H9 (cell line): ENCODE measurements at regions not wholly inside any gene's neighbourhood (a gene's known extent, or its start where the extent isn't known, plus 50 kb on each side); places are given as distances from the start of the nearest gene placed in this dataset.

Source experiments
- DNase-seq: peaks from one replicate; pipeline ENCODE4 v3.0.0-alpha.2; 2017
- H2AFZ ChIP-seq: one replicate; pipeline ENCODE4 v1.6.1; 2013; ENCODE audit warnings: mild to moderate bottlenecking, low read length, control low read depth, moderate library complexity
- H2AK5ac ChIP-seq: 2 replicates; pipeline ENCODE4 v1.6.1; 2013; ENCODE audit warnings: low read length, control low read depth, mixed read lengths; ENCODE audit not compliant: insufficient read length
- H2BK120ac ChIP-seq: one replicate; pipeline ENCODE4 v1.6.1; 2013; ENCODE audit warnings: low read depth, mild to moderate bottlenecking, low read length, control low read depth, inconsistent platforms; ENCODE audit not compliant: poor library complexity, severe bottlenecking
- H2BK12ac ChIP-seq: 2 replicates; pipeline ENCODE4 v1.6.1; 2013; ENCODE audit warnings: low read length, control low read depth, mixed read lengths, low read depth; ENCODE audit not compliant: insufficient read length
- H2BK15ac ChIP-seq: 2 replicates; pipeline ENCODE4 v1.6.1; 2013; ENCODE audit warnings: low read depth, low read length, control low read depth
- H2BK20ac ChIP-seq: one replicate; pipeline ENCODE4 v1.6.1; 2013; ENCODE audit warnings: low read depth, mild to moderate bottlenecking, low read length, control low read depth, inconsistent platforms; ENCODE audit not compliant: poor library complexity, severe bottlenecking
- H2BK5ac ChIP-seq: 2 replicates; pipeline ENCODE4 v1.6.1; 2013; ENCODE audit warnings: low read length, control low read depth, mixed read lengths; ENCODE audit not compliant: insufficient read length
- H3K14ac ChIP-seq: 2 replicates; pipeline ENCODE4 v1.6.1; 2013; ENCODE audit warnings: low read length, control low read depth; ENCODE audit not compliant: insufficient read depth
- H3K18ac ChIP-seq: 2 replicates; pipeline ENCODE4 v1.6.1; 2013; ENCODE audit warnings: low read depth, mild to moderate bottlenecking, mixed read lengths, low read length, control low read depth; ENCODE audit not compliant: insufficient read length
- H3K23ac ChIP-seq: 2 replicates; pipeline ENCODE4 v1.6.1; 2013; ENCODE audit warnings: low read length, control low read depth, mixed read lengths, low read depth; ENCODE audit not compliant: insufficient read length
- H3K23me2 ChIP-seq: 2 replicates; pipeline ENCODE4 v1.6.1; 2013; ENCODE audit warnings: low read depth, mild to moderate bottlenecking, mixed read lengths, low read length, control low read depth; ENCODE audit not compliant: insufficient read length, poor library complexity, severe bottlenecking
- H3K27ac ChIP-seq: 2 replicates; pipeline ENCODE4 v1.5.1; 2013; ENCODE audit warnings: low read length, control low read depth, mixed read lengths, low read depth; ENCODE audit not compliant: insufficient read length
- H3K27me3 ChIP-seq: 2 replicates; pipeline ENCODE4 v1.6.1; 2013; ENCODE audit warnings: low read length, control low read depth, inconsistent platforms; ENCODE audit not compliant: insufficient read depth
- H3K4ac ChIP-seq: 2 replicates; pipeline ENCODE4 v1.6.1; 2013; ENCODE audit warnings: low read depth, mild to moderate bottlenecking, control low read depth, inconsistent platforms, low read length, moderate library complexity
- H3K4me1 ChIP-seq: 2 replicates; pipeline ENCODE4 v1.6.1; 2013; ENCODE audit warnings: low read length, control low read depth, inconsistent platforms; ENCODE audit not compliant: insufficient read depth
- H3K4me2 ChIP-seq: 2 replicates; pipeline ENCODE4 v1.6.1; 2013; ENCODE audit warnings: low read length, control low read depth, mixed read lengths; ENCODE audit not compliant: insufficient read length, insufficient read depth
- H3K56ac ChIP-seq: 2 replicates; pipeline ENCODE4 v1.6.1; 2013; ENCODE audit warnings: low read depth, mild to moderate bottlenecking, mixed read lengths, low read length, control low read depth; ENCODE audit not compliant: insufficient read length
- H3K79me1 ChIP-seq: 2 replicates; pipeline ENCODE4 v1.6.1; 2013; ENCODE audit warnings: low read depth, mild to moderate bottlenecking, moderate library complexity, low read length, control low read depth, inconsistent platforms; ENCODE audit not compliant: insufficient read depth, poor library complexity, severe bottlenecking
- H3K79me2 ChIP-seq: 2 replicates; pipeline ENCODE4 v1.6.1; 2013; ENCODE audit warnings: low read length, control low read depth, inconsistent platforms; ENCODE audit not compliant: insufficient read depth
- H3K9ac ChIP-seq: 2 replicates; pipeline ENCODE4 v1.6.1; 2013; ENCODE audit warnings: low read length, control low read depth, mixed read lengths; ENCODE audit not compliant: insufficient read length; ENCODE audit errors: extremely low read depth
- H3K9me3 ChIP-seq: one replicate; pipeline ENCODE4 v1.6.1; 2013; ENCODE audit warnings: low read depth, low read length, inconsistent platforms; ENCODE audit not compliant: control insufficient read depth
- H3T11ph ChIP-seq: one replicate; pipeline ENCODE4 v1.6.1; 2013; ENCODE audit warnings: mild to moderate bottlenecking, low read length, control low read depth, inconsistent platforms
- H4K20me1 ChIP-seq: one replicate; pipeline ENCODE4 v1.6.1; 2013; ENCODE audit not compliant: control insufficient read depth, insufficient read length, insufficient read depth
- H4K5ac ChIP-seq: 2 replicates; pipeline ENCODE4 v1.6.1; 2013; ENCODE audit warnings: low read depth, mild to moderate bottlenecking, mixed read lengths, low read length, control low read depth; ENCODE audit not compliant: insufficient read length
- H4K8ac ChIP-seq: replicated peaks from 2 replicates; pipeline ENCODE4 v1.6.1; 2013; ENCODE audit warnings: low read length, control low read depth, mixed read lengths, low read depth; ENCODE audit not compliant: insufficient read length
- H4K91ac ChIP-seq: 2 replicates; pipeline ENCODE4 v1.6.1; 2013; ENCODE audit warnings: low read depth, mild to moderate bottlenecking, moderate library complexity, mixed read lengths, low read length, control low read depth; ENCODE audit not compliant: insufficient read length
- H3K27ac Mint-ChIP-seq, 3 experiments: 2 replicates in 2 of 3; 3 replicates in 1 of 3; pipeline ENCODE4 v1.8.0; 2020 to 2021; ENCODE audit warnings: mixed read lengths in 3 of 3, mild to moderate bottlenecking in 1 of 3, moderate library complexity in 1 of 3
- H3K27me3 Mint-ChIP-seq: 2 replicates; pipeline ENCODE4 v1.8.0; 2021; ENCODE audit warnings: low read depth, mild to moderate bottlenecking, moderate library complexity, mixed read lengths
- H3K36me3 Mint-ChIP-seq, 3 experiments: 2 replicates in 2 of 3; 3 replicates in 1 of 3; pipeline ENCODE4 v1.8.0; 2020 to 2021; ENCODE audit warnings: low read depth in 3 of 3, mixed read lengths in 3 of 3; ENCODE audit not compliant: insufficient read depth in 1 of 3
- H3K4me1 Mint-ChIP-seq, 2 experiments: 2 replicates each; pipeline ENCODE4 v1.8.0; 2020; ENCODE audit warnings: mixed read lengths in 2 of 2
- H3K4me3 Mint-ChIP-seq, 2 experiments: 2 replicates in 1 of 2; 3 replicates in 1 of 2; pipeline ENCODE4 v1.8.0; 2020 to 2021; ENCODE audit warnings: mild to moderate bottlenecking in 2 of 2, mixed read lengths in 2 of 2, moderate library complexity in 1 of 2
- H3K9me3 Mint-ChIP-seq, 2 experiments: 2 replicates in 1 of 2; 3 replicates in 1 of 2; pipeline ENCODE4 v1.8.0; 2020; ENCODE audit warnings: mild to moderate bottlenecking in 2 of 2, mixed read lengths in 2 of 2, moderate library complexity in 1 of 2
- CTCF ChIP-seq: fragments of 200-600 bp; sonication (generic); conservative IDR thresholded peaks from 3 replicates; pipeline ENCODE4 v1.8.0; 2021; ENCODE audit warnings: antibody characterized with exemption, mild to moderate bottlenecking
- WGBS: extraction: QIAGEN DNeasy Blood & Tissue Kit; methylation state at CpG from one replicate; pipeline ENCODE4 v1.1.7; 2013; ENCODE audit warnings: missing lambda C conversion rate, low lambda C conversion rate, mixed read lengths; ENCODE audit not compliant: insufficient read length; ENCODE audit errors: extremely low coverage; 5-methylcytosine and 5-hydroxymethylcytosine counted together

- H4K91ac ChIP-seq, result no peak overlapping the region
- no peaks in the 10 kb centered on the region for H3K9me3 ChIP-seq
- no peak overlapping the region for H3K4me2 ChIP-seq
- no peak overlapping the region for H3T11ph ChIP-seq
- no peak overlapping the region for H2AFZ ChIP-seq
- no peaks in the 10 kb centered on the region for H3K79me1 ChIP-seq
- no peak for TF ChIP-seq CTCF
- no peaks in the 10 kb centered on the region for H3K79me2 ChIP-seq
- no peak overlapping the region for H4K5ac ChIP-seq
- no peaks in the 10 kb centered on the region for H3K27me3 ChIP-seq
- no peaks in the 10 kb centered on the region for H4K20me1 ChIP-seq
- H3K23me2 ChIP-seq, result no peaks in the 10 kb centered on the region
- H3K18ac ChIP-seq, result no peak overlapping the region
- H3K4me1 ChIP-seq, result no peaks in the 10 kb centered on the region; the same call in 1 of the 2 replicates
- H2BK5ac ChIP-seq, result no peak overlapping the region
- Mint-ChIP-seq H3K4me3 (no peak overlapping the region), H3K9me3 (no peaks in the 10 kb centered on the region; a peak in 2 of 5 replicates), H3K27ac (no peak overlapping the region), H3K36me3 (no peaks in the 10 kb centered on the region; a peak in 1 of 7 replicates), H3K27me3 (no peaks in the 10 kb centered on the region; the same call in 1 of the 2 replicates), H3K4me1 (peaks cover 0 to 6% of the 10 kb centered on the region in 2 experiments; a peak in 2 of 4 replicates)
- H2BK15ac ChIP-seq, result no peak overlapping the region
- H4K8ac ChIP-seq, result no peak overlapping the region
- H2BK12ac ChIP-seq, result no peak overlapping the region
- H3K27ac ChIP-seq, result no peak overlapping the region
- H2BK20ac ChIP-seq, result no peak overlapping the region
- no peak overlapping the region for H3K23ac ChIP-seq
- H3K9ac ChIP-seq, result no peak overlapping the region
- H3K4ac ChIP-seq, result no peak overlapping the region
- no peak overlapping the region for H3K56ac ChIP-seq
- peak overlapping the region; percentile 24; the same call in 1 of the 2 replicates for H3K14ac ChIP-seq
- H2AK5ac ChIP-seq, result no peak overlapping the region
- no peak for DNase-seq
- no peak overlapping the region for H2BK120ac ChIP-seq
- WGBS, result no CpG with 5 or more reads among the region's 8 CpGs
These were observed 230.0 kb upstream of the LNX1 start for GRCh38 chr4:53821179-53821851.
